Naive thymus-derived CD8-positive, alpha-beta T cell (primary cell): ENCODE measurements at regions not wholly inside any gene's neighbourhood (a gene's known extent, or its start where the extent isn't known, plus 50 kb on each side); places are given as distances from the start of the nearest gene placed in this dataset.
A peak's percentile ranks its signal among the peaks of the same experiment; 100 is the strongest.
"Not testable (repeated sequence)": the region's sequence is repeated elsewhere in the genome, so short reads cannot be mapped to it uniquely, and the experiment has no call there.

ENCODE experiments used
- ATAC-seq, 2 donors: fragments of 150-1000 bp; cut with Tn5 transposase in 1 of 2; sonication (Bioruptor Pico), chemical (Tn5 transposase) in 1 of 2; 1 replicate in 1 of 2; 2 replicates in 1 of 2; pipeline ENCODE4 v1.10.0; 2021; ENCODE audit warnings: mild to moderate bottlenecking in 2 of 2, moderate library complexity in 2 of 2
- POLR2A ChIA-PET: fragments of 350-600 bp; sonication (Branson Sonifier 250); formaldehyde crosslinking; loops from one replicate; lab custom pipeline; 2021; ENCODE audit warnings: antibody characterized with exemption; lab: Charles Lee
- DNase-seq, 10 donors: peaks; one replicate each; pipeline versions ENCODE4 v3.0.0 to v3.0.0-alpha.2; 2020 to 2022
- H3K27ac Mint-ChIP-seq, 10 donors: one replicate each; pipeline ENCODE4 v1.8.0; 2020 to 2022; ENCODE audit warnings: mild to moderate bottlenecking in 10 of 10, mixed read lengths in 10 of 10, moderate library complexity in 4 of 10, inconsistent platforms in 1 of 10
- H3K27me3 Mint-ChIP-seq, 5 donors: one replicate each; pipeline ENCODE4 v1.8.0; 2021 to 2022; ENCODE audit warnings: mixed read lengths in 5 of 5
- H3K36me3 Mint-ChIP-seq, 3 donors: one replicate each; pipeline ENCODE4 v1.8.0; 2020 to 2022; ENCODE audit warnings: mixed read lengths in 3 of 3, mild to moderate bottlenecking in 2 of 3, inconsistent platforms in 1 of 3
- H3K4me1 Mint-ChIP-seq, 4 donors: one replicate each; pipeline ENCODE4 v1.8.0; 2021 to 2022; ENCODE audit warnings: mixed read lengths in 4 of 4
- H3K4me3 Mint-ChIP-seq, 10 donors: one replicate each; pipeline ENCODE4 v1.8.0; 2020 to 2022; ENCODE audit warnings: mild to moderate bottlenecking in 10 of 10, mixed read lengths in 10 of 10, moderate library complexity in 6 of 10, inconsistent platforms in 1 of 10
- H3K9me3 Mint-ChIP-seq, 9 donors: one replicate each; pipeline ENCODE4 v1.8.0; 2020 to 2022; ENCODE audit warnings: mixed read lengths in 9 of 9, mild to moderate bottlenecking in 3 of 9, inconsistent platforms in 1 of 9, moderate library complexity in 1 of 9

GRCh38 chr1:212155219-212155618 is 119.7 kb downstream of the DTL start:
- H3K4me1 Mint-ChIP-seq: peaks cover 8 to 17% (median 13%) of the 10 kb centered on the region in 4 donors
- ATAC-seq (no peak), DNase-seq (no peak)
- no peak overlapping the region for H3K27ac Mint-ChIP-seq
- H3K4me3 Mint-ChIP-seq: no peak overlapping the region
- no peaks in the 10 kb centered on the region for H3K36me3 Mint-ChIP-seq
- H3K27me3 Mint-ChIP-seq: no peaks in the 10 kb centered on the region
- POLR2A ChIA-PET: no interaction called here
- H3K9me3 Mint-ChIP-seq: peaks cover 0 to 4% (median 0%) of the 10 kb centered on the region in 9 donors

GRCh38 chr1:212157252-212157651 is 121.7 kb downstream of the DTL start:
- peaks cover 9 to 23% (median 21%) of the 10 kb centered on the region in 4 donors for H3K4me1 Mint-ChIP-seq
- no peak overlapping the region for H3K4me3 Mint-ChIP-seq
- peaks cover 0 to 4% (median 0%) of the 10 kb centered on the region in 9 donors for H3K9me3 Mint-ChIP-seq
- no peaks in the 10 kb centered on the region for H3K27me3 Mint-ChIP-seq
- POLR2A ChIA-PET: no interaction called here
- no peak overlapping the region for H3K27ac Mint-ChIP-seq
- no peaks in the 10 kb centered on the region for H3K36me3 Mint-ChIP-seq
- DNase-seq (no peak), ATAC-seq (no peak)

- Mint-ChIP-seq H3K9me3 (no peaks in the 10 kb centered on the region), H3K27ac (peak overlapping the region in 9 of 10 donors; percentile 13 to 85 (median 56)), H3K36me3 (no peaks in the 10 kb centered on the region), H3K4me3 (peak overlapping the region in 4 of 10 donors; percentile 1 to 11 (median 6)), H3K4me1 (peaks cover 14 to 29% (median 24%) of the 10 kb centered on the region in 4 donors), H3K27me3 (no peaks in the 10 kb centered on the region)
- peak in 1 of 2 donors; percentile 86 for ATAC-seq
- peak in 7 of 10 donors; percentile 3 to 55 (median 20) for DNase-seq
- POLR2A ChIA-PET: no interaction called here
Measured at GRCh38 chr1:212158912-212159796, 123.6 kb downstream of the DTL start.

- POLR2A ChIA-PET: no interaction called here
- Mint-ChIP-seq H3K27ac (peak overlapping the region in 1 of 10 donors; percentile 27), H3K4me1 (peaks cover 14 to 29% (median 24%) of the 10 kb centered on the region in 4 donors), H3K9me3 (no peaks in the 10 kb centered on the region), H3K27me3 (no peaks in the 10 kb centered on the region), H3K4me3 (no peak overlapping the region), H3K36me3 (no peaks in the 10 kb centered on the region)
- DNase-seq: no peak
- ATAC-seq: no peak
Measured at GRCh38 chr1:212161231-212161781, 123.9 kb upstream of the PPP2R5A start.

- Mint-ChIP-seq H3K9me3 (no peaks in the 10 kb centered on the region), H3K27me3 (peaks cover 0 to 2% (median 0%) of the 10 kb centered on the region in 5 donors), H3K4me1 (peaks cover 14 to 29% (median 26%) of the 10 kb centered on the region in 4 donors), H3K4me3 (peak overlapping the region; percentile 7 to 74 (median 52)), H3K36me3 (no peaks in the 10 kb centered on the region), H3K27ac (peak overlapping the region in 7 of 10 donors; percentile 2 to 75 (median 16))
- POLR2A ChIA-PET: interaction anchor here (0.7 kb wide), 1 partner anchor 11 kb away, joined by 4 read pairs; no protein-coding TSS in a partner anchor
- DNase-seq: peak in 7 of 10 donors; percentile 4 to 30 (median 19)
- ATAC-seq: peak; percentile 28 to 33
Measured at GRCh38 chr1:212162635-212163034, 122.6 kb upstream of the PPP2R5A start.

- no peak overlapping the region for H3K27ac Mint-ChIP-seq
- H3K9me3 Mint-ChIP-seq: no peaks in the 10 kb centered on the region
- no peak for DNase-seq
- no peak for ATAC-seq
- POLR2A ChIA-PET: no interaction called here
- peaks cover 7 to 19% (median 18%) of the 10 kb centered on the region in 4 donors for H3K4me1 Mint-ChIP-seq
- H3K36me3 Mint-ChIP-seq: no peaks in the 10 kb centered on the region
- H3K4me3 Mint-ChIP-seq: no peak overlapping the region
- H3K27me3 Mint-ChIP-seq: peaks cover 0 to 3% (median 2%) of the 10 kb centered on the region in 5 donors
Measured at GRCh38 chr1:212164095-212164872, 120.9 kb upstream of the PPP2R5A start.

GRCh38 chr1:212166244-212166643 is 119.0 kb upstream of the PPP2R5A start:
- no peak for DNase-seq
- Mint-ChIP-seq H3K27ac (no peak overlapping the region), H3K4me3 (no peak overlapping the region), H3K9me3 (no peaks in the 10 kb centered on the region), H3K27me3 (peaks cover 0 to 7% (median 2%) of the 10 kb centered on the region in 5 donors), H3K4me1 (peaks cover 4 to 13% (median 11%) of the 10 kb centered on the region in 4 donors), H3K36me3 (no peaks in the 10 kb centered on the region)
- no peak for ATAC-seq
- POLR2A ChIA-PET: no interaction called here

GRCh38 chr1:212166644-212167043 is 118.6 kb upstream of the PPP2R5A start:
- Mint-ChIP-seq H3K9me3 (no peaks in the 10 kb centered on the region), H3K4me3 (no peak overlapping the region), H3K27me3 (peaks cover 0 to 7% (median 2%) of the 10 kb centered on the region in 5 donors), H3K27ac (no peak overlapping the region), H3K36me3 (no peaks in the 10 kb centered on the region), H3K4me1 (peaks cover 4 to 11% (median 7%) of the 10 kb centered on the region in 4 donors)
- ATAC-seq (peak in 1 of 2 donors; percentile 48), DNase-seq (no peak)
- POLR2A ChIA-PET: no interaction called here

GRCh38 chr1:212167098-212167497 is 118.1 kb upstream of the PPP2R5A start:
- Mint-ChIP-seq H3K4me1 (peaks cover 3 to 8% (median 6%) of the 10 kb centered on the region in 4 donors), H3K9me3 (no peaks in the 10 kb centered on the region), H3K27me3 (peaks cover 0 to 7% (median 2%) of the 10 kb centered on the region in 5 donors), H3K4me3 (no peak overlapping the region), H3K27ac (peak overlapping the region in 1 of 10 donors; percentile 5), H3K36me3 (no peaks in the 10 kb centered on the region)
- ATAC-seq (no peak), DNase-seq (no peak)
- POLR2A ChIA-PET: no interaction called here

GRCh38 chr1:212173567-212173966 is 111.6 kb upstream of the PPP2R5A start:
- no peak overlapping the region for H3K4me3 Mint-ChIP-seq

GRCh38 chr1:212174295-212174694 is 110.9 kb upstream of the PPP2R5A start:
- H3K4me3 Mint-ChIP-seq, H3K27ac Mint-ChIP-seq, DNase-seq, H3K4me1 Mint-ChIP-seq, H3K27me3 Mint-ChIP-seq, ATAC-seq, H3K9me3 Mint-ChIP-seq, POLR2A ChIA-PET, H3K36me3 Mint-ChIP-seq: not testable (repeated sequence)

More at GRCh38 chr1:212173567-212173966, 111.6 kb upstream of the PPP2R5A start:
- DNase-seq (no peak), ATAC-seq (no peak)
- Mint-ChIP-seq H3K27ac (no peak overlapping the region), H3K9me3 (no peaks in the 10 kb centered on the region), H3K4me1 (no peaks in the 10 kb centered on the region), H3K36me3 (no peaks in the 10 kb centered on the region), H3K27me3 (peaks cover 0 to 7% (median 2%) of the 10 kb centered on the region in 5 donors)
- POLR2A ChIA-PET: no interaction called here

GRCh38 chr1:212177542-212177941 is 107.7 kb upstream of the PPP2R5A start:
- Mint-ChIP-seq H3K36me3 (no peaks in the 10 kb centered on the region), H3K27me3 (peaks cover 0 to 5% (median 2%) of the 10 kb centered on the region in 5 donors), H3K4me3 (no peak overlapping the region), H3K4me1 (peaks cover 0 to 2% (median 0%) of the 10 kb centered on the region in 4 donors), H3K27ac (peak overlapping the region in 1 of 10 donors; percentile 27), H3K9me3 (no peaks in the 10 kb centered on the region)
- ATAC-seq: no peak
- POLR2A ChIA-PET: no interaction called here
- DNase-seq: no peak
